CD14-positive monocyte (primary cell): ENCODE measurements at regions not wholly inside any gene's neighbourhood (a gene's known extent, or its start where the extent isn't known, plus 50 kb on each side); places are given as distances from the start of the nearest gene placed in this dataset.

Source experiments
- DNase-seq, 3 donors: peaks; one replicate each; pipeline ENCODE4 v3.0.0-alpha.2; 2011 to 2022
- H2AFZ ChIP-seq: 2 replicates; pipeline ENCODE4 v1.6.0; 2012; ENCODE audit warnings: mild to moderate bottlenecking, low read depth, low read length, inconsistent platforms; ENCODE audit not compliant: insufficient read depth, poor library complexity, severe bottlenecking
- H3K27ac ChIP-seq, 2 donors: 1 replicate in 1 of 2; 2 replicates in 1 of 2; pipeline ENCODE4 v1.5.1; 2012 to 2013; ENCODE audit warnings: low read length in 2 of 2, control low read depth in 1 of 2, inconsistent platforms in 1 of 2, low read depth in 1 of 2, mild to moderate bottlenecking in 1 of 2
- H3K27me3 ChIP-seq, 2 donors: one replicate each; pipeline versions ENCODE4 v1.6.0 to v1.6.1; 2011 to 2013; ENCODE audit warnings: low read length in 2 of 2; ENCODE audit not compliant: control insufficient read depth in 2 of 2, insufficient read depth in 2 of 2
- H3K36me3 ChIP-seq, 2 donors: replicated peaks in 1 of 2; 1 replicate in 1 of 2; 2 replicates in 1 of 2; pipeline versions ENCODE4 v1.5.1 to v1.6.1; 2012 to 2013; ENCODE audit warnings: low read length in 2 of 2, control low read depth in 1 of 2, inconsistent platforms in 1 of 2, mild to moderate bottlenecking in 1 of 2; ENCODE audit not compliant: insufficient read depth in 2 of 2, control insufficient read depth in 1 of 2
- H3K4me1 ChIP-seq, 2 donors: 1 replicate in 1 of 2; 2 replicates in 1 of 2; pipeline versions ENCODE4 v1.5.1 to v1.6.1; 2012 to 2013; ENCODE audit warnings: low read length in 2 of 2, control low read depth in 1 of 2, inconsistent platforms in 1 of 2, mild to moderate bottlenecking in 1 of 2, moderate library complexity in 1 of 2; ENCODE audit not compliant: insufficient read depth in 2 of 2, control insufficient read depth in 1 of 2
- H3K4me2 ChIP-seq: replicated peaks from 2 replicates; pipeline ENCODE3; 2012; ENCODE audit warnings: low read length, moderate library complexity, mild to moderate bottlenecking; ENCODE audit not compliant: poor library complexity, severe bottlenecking; ENCODE audit errors: extremely low read depth
- H3K4me3 ChIP-seq, 3 experiments: fragments of 200-600 bp in 1 of 3; sonication (generic) in 1 of 3; replicated peaks in 1 of 3; 1 replicate in 2 of 3; 2 replicates in 1 of 3; pipeline ENCODE4 v1.5.1; 2011 to 2013; ENCODE audit warnings: low read length in 3 of 3, mild to moderate bottlenecking in 3 of 3, control low read depth in 2 of 3, low read depth in 2 of 3, inconsistent platforms in 1 of 3, moderate library complexity in 1 of 3
- H3K79me2 ChIP-seq: 2 replicates; pipeline ENCODE4 v1.6.0; 2012; ENCODE audit warnings: mild to moderate bottlenecking, control low read depth, inconsistent platforms, low read length, moderate library complexity; ENCODE audit not compliant: insufficient read depth
- H3K9ac ChIP-seq: 2 replicates; pipeline ENCODE4 v1.6.0; 2017; ENCODE audit warnings: low read length, mild to moderate bottlenecking; ENCODE audit not compliant: insufficient read depth, poor library complexity, severe bottlenecking
- H3K9me3 ChIP-seq, 2 donors: replicated peaks in 1 of 2; 1 replicate in 1 of 2; 2 replicates in 1 of 2; pipeline versions ENCODE4 v1.5.1 to v1.6.1; 2012 to 2013; ENCODE audit warnings: low read length in 2 of 2, control low read depth in 1 of 2; ENCODE audit not compliant: control insufficient read depth in 1 of 2, insufficient read depth in 1 of 2
- H4K20me1 ChIP-seq: 2 replicates; pipeline ENCODE4 v1.6.0; 2012; ENCODE audit warnings: mild to moderate bottlenecking, low read length, control low read depth, moderate library complexity; ENCODE audit not compliant: insufficient read depth
- H3K27ac Mint-ChIP-seq, 7 donors: one replicate each; pipeline ENCODE4 v1.8.0; 2020; ENCODE audit warnings: mild to moderate bottlenecking in 7 of 7, mixed read lengths in 7 of 7, moderate library complexity in 6 of 7, inconsistent platforms in 2 of 7
- H3K27me3 Mint-ChIP-seq, 3 donors: one replicate each; pipeline ENCODE4 v1.8.0; 2021 to 2022; ENCODE audit warnings: low read depth in 3 of 3, mild to moderate bottlenecking in 3 of 3, mixed read lengths in 3 of 3, moderate library complexity in 3 of 3, inconsistent platforms in 1 of 3
- H3K36me3 Mint-ChIP-seq, 2 donors: one replicate each; pipeline ENCODE4 v1.8.0; 2020; ENCODE audit warnings: mixed read lengths in 2 of 2, inconsistent platforms in 1 of 2, mild to moderate bottlenecking in 1 of 2
- H3K4me1 Mint-ChIP-seq: one replicate; pipeline ENCODE4 v1.8.0; 2020; ENCODE audit warnings: mild to moderate bottlenecking, mixed read lengths
- H3K4me3 Mint-ChIP-seq, 2 donors: one replicate each; pipeline ENCODE4 v1.8.0; 2020; ENCODE audit warnings: mild to moderate bottlenecking in 2 of 2, mixed read lengths in 2 of 2, moderate library complexity in 1 of 2
- H3K9me3 Mint-ChIP-seq, 7 donors: one replicate each; pipeline ENCODE4 v1.8.0; 2020 to 2022; ENCODE audit warnings: mixed read lengths in 7 of 7, mild to moderate bottlenecking in 6 of 7, moderate library complexity in 6 of 7, inconsistent platforms in 2 of 7
- WGBS: methylation state at CpG from one replicate; pipeline ENCODE4 v1.1.5; 2013; ENCODE audit warnings: missing lambda C conversion rate; ENCODE audit not compliant: insufficient coverage; 5-methylcytosine and 5-hydroxymethylcytosine counted together
- intact Hi-C, 2 donors: fragments of 100-400 bp; cut with micrococcal nuclease; formaldehyde crosslinking; loops; one replicate each; pipeline versions ENCODE4 v1.15.0 to v1.15.1; 2023
- TF ChIP-seq, protein P1 (sequence below): fragments of 200-600 bp; IDR thresholded peaks from one replicate; pipeline ENCODE4 v1.8.0; 2022; ENCODE audit warnings: antibody characterized with exemption, mild to moderate bottlenecking

DNA sequence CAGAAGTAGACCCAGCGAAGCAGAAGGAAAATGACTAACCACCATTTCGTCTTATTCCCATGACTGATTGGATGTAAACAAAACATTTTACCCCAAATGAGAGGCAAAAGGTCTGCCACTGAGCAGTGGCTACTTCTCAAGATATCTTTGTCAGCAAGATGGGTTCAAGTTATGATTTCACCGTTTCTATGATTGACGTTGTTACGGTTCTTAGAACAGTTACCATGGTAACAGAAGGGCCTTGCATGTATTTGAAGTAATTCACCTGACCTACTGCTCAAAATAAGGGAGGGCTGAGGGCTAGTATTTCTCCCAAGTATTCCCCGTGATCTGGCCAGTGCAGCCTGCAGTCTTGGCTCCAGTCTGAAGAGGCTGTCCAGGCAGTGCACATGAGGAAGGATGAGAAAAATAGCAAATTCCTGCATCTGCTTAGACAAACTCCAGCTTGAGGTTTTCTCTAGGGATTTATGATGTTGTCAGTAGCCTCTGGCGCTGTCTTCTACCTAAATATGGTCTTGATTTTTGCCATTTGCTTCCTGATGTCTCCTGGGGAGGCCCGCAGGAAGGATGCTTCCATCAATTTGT is 372.7 kb downstream of the TMEM38B start:
- Mint-ChIP-seq H3K27me3 (no peaks in the 10 kb centered on the region), H3K36me3 (no peaks in the 10 kb centered on the region), H3K4me1 (no peaks in the 10 kb centered on the region), H3K4me3 (no peak overlapping the region), H3K27ac (no peak overlapping the region), H3K9me3 (peaks cover 0 to 6% (median 4%) of the 10 kb centered on the region in 7 donors)
- Histone ChIP-seq H3K9ac (no peak overlapping the region), H2AFZ (no peak overlapping the region), H4K20me1 (no peaks in the 10 kb centered on the region), H3K79me2 (no peaks in the 10 kb centered on the region), H3K27me3 (no peaks in the 10 kb centered on the region), H3K4me3 (no peak overlapping the region), H3K36me3 (no peaks in the 10 kb centered on the region), H3K4me1 (no peaks in the 10 kb centered on the region), H3K27ac (no peak overlapping the region), H3K9me3 (no peaks in the 10 kb centered on the region), H3K4me2 (no peak overlapping the region)
- WGBS = 92% methylated on average over 5 of the region's 8 CpGs
- no peak for DNase-seq
- intact Hi-C loops = no loop called here
- TF ChIP-seq, protein P1, sequence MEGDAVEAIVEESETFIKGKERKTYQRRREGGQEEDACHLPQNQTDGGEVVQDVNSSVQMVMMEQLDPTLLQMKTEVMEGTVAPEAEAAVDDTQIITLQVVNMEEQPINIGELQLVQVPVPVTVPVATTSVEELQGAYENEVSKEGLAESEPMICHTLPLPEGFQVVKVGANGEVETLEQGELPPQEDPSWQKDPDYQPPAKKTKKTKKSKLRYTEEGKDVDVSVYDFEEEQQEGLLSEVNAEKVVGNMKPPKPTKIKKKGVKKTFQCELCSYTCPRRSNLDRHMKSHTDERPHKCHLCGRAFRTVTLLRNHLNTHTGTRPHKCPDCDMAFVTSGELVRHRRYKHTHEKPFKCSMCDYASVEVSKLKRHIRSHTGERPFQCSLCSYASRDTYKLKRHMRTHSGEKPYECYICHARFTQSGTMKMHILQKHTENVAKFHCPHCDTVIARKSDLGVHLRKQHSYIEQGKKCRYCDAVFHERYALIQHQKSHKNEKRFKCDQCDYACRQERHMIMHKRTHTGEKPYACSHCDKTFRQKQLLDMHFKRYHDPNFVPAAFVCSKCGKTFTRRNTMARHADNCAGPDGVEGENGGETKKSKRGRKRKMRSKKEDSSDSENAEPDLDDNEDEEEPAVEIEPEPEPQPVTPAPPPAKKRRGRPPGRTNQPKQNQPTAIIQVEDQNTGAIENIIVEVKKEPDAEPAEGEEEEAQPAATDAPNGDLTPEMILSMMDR = no peak

DNA sequence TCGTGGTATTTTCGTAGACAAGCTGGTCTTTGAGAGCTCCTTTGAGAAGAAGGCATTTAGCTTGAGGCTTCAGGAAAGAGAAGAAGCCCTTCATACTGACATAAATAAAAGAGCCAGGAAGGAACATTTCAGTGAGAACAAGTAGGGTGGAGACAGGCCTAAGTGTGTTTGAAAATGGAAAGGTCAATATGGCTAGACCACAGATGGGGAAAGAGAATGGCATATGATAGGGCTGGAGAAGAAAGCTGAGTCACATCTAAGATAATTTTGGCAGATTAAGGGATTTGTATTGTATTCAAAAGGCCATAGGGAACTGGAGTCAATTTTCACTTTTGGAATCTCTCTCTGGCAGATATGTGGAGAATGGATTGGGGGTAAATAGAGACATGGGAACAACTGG is 374.9 kb downstream of the TMEM38B start:
- Histone ChIP-seq H3K27ac (no peak overlapping the region), H3K9ac (no peak overlapping the region), H3K9me3 (no peaks in the 10 kb centered on the region), H3K4me2 (no peak overlapping the region), H4K20me1 (no peaks in the 10 kb centered on the region), H3K27me3 (no peaks in the 10 kb centered on the region), H3K79me2 (no peaks in the 10 kb centered on the region), H3K36me3 (no peaks in the 10 kb centered on the region), H3K4me1 (no peaks in the 10 kb centered on the region), H2AFZ (no peak overlapping the region), H3K4me3 (no peak overlapping the region)
- TF ChIP-seq, protein P1 = no peak
- H3K9me3 Mint-ChIP-seq = peaks cover 0 to 9% (median 4%) of the 10 kb centered on the region in 7 donors
- no peak overlapping the region for H3K27ac Mint-ChIP-seq
- no peak for DNase-seq
- no peak overlapping the region for H3K4me3 Mint-ChIP-seq
- H3K27me3 Mint-ChIP-seq = no peaks in the 10 kb centered on the region
- no CpG with 5 or more reads among the region's 2 CpGs for WGBS
- intact Hi-C loops = no loop called here
- no peaks in the 10 kb centered on the region for H3K36me3 Mint-ChIP-seq
- H3K4me1 Mint-ChIP-seq = no peaks in the 10 kb centered on the region
